ENCODE measurements at regions not wholly inside any gene's neighbourhood (a gene's known extent, or its start where the extent isn't known, plus 50 kb on each side); places are given as distances from the start of the nearest gene placed in this dataset.

DNA sequence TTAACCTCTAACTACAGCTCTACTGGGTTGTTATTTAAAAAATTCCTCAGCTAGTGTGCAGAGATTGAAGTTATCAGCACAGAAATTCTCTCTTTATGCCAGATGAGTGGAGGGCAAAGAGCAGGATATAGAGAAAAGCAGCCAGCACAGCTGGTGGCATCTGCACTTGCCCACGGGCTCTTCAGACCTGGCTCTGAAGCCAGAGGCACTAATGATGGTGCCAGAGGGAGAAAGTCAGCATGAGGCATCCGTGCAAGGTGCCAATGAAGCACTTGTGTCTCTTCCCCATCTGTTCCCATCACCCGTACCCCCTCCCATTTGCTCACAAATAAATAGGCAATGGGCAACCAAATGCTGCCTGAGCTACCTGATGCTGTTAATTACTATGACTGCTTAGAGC, 138.9 kb downstream of the OLFM4 start:
- TF ChIP-seq, protein P1, sequence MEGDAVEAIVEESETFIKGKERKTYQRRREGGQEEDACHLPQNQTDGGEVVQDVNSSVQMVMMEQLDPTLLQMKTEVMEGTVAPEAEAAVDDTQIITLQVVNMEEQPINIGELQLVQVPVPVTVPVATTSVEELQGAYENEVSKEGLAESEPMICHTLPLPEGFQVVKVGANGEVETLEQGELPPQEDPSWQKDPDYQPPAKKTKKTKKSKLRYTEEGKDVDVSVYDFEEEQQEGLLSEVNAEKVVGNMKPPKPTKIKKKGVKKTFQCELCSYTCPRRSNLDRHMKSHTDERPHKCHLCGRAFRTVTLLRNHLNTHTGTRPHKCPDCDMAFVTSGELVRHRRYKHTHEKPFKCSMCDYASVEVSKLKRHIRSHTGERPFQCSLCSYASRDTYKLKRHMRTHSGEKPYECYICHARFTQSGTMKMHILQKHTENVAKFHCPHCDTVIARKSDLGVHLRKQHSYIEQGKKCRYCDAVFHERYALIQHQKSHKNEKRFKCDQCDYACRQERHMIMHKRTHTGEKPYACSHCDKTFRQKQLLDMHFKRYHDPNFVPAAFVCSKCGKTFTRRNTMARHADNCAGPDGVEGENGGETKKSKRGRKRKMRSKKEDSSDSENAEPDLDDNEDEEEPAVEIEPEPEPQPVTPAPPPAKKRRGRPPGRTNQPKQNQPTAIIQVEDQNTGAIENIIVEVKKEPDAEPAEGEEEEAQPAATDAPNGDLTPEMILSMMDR (IDR thresholded peaks at IDR 0.05): no peak
- no peak for TF ChIP-seq TCF7L2 (IDR thresholded peaks at IDR 0.05; ENCODE audit: low read depth, low read length)

Data from Panc1 (cell line).